ENCODE measurements at regions not wholly inside any gene's neighbourhood (a gene's known extent, or its start where the extent isn't known, plus 50 kb on each side); places are given as distances from the start of the nearest gene placed in this dataset.

GRCh38 chr16:86992587-86992986 lies 324.6 kb downstream of the C16orf95 start:
- Mint-ChIP-seq H3K4me3 (no peak overlapping the region), H3K4me1 (0 out of 2 replicates have a peak, but pooled peaks cover 3% of the 10 kb centered on the region), H3K27ac (no peak overlapping the region), H3K9me3 (peaks cover 7% of the 10 kb centered on the region), H3K36me3 (no peaks in the 10 kb centered on the region), H3K27me3 (ENCODE audit: low read depth) (0 out of 2 replicates have a peak, but pooled peaks cover 3% of the 10 kb centered on the region)
- ATAC-seq: no peak
- ChIA-PET CTCF (interaction anchor here (1.1 kb wide), 1 partner anchor 118 kb away, joined by 3 read pairs; no protein-coding TSS in a partner anchor), POLR2A (no interaction called here)
- no peak for TF ChIP-seq ZNF396 (CRISPR knock-in tag; IDR thresholded peaks at IDR 0.05; ENCODE audit: borderline replicate concordance)
- no peak for TF ChIP-seq ZNF121 (CRISPR knock-in tag; IDR thresholded peaks at IDR 0.05)
- TF ChIP-seq TP53 (CRISPR knock-in tag; IDR thresholded peaks at IDR 0.05): no peak
- no peak for TF ChIP-seq OVOL2 (CRISPR knock-in tag; IDR thresholded peaks at IDR 0.05; ENCODE audit: borderline replicate concordance)
- TF ChIP-seq HMGA2 (CRISPR knock-in tag; IDR thresholded peaks at IDR 0.05): no peak
- TF ChIP-seq PRRX2 (CRISPR knock-in tag; IDR thresholded peaks at IDR 0.05): no peak
- TF ChIP-seq USF2 (CRISPR knock-in tag; IDR thresholded peaks at IDR 0.05): no peak
- no peak for TF ChIP-seq MLX (CRISPR knock-in tag; IDR thresholded peaks at IDR 0.05)
- no peak for TF ChIP-seq PRDM15 (CRISPR knock-in tag; IDR thresholded peaks at IDR 0.05)
- TF ChIP-seq FOXP4 (CRISPR knock-in tag; IDR thresholded peaks at IDR 0.05): no peak
- no peak for TF ChIP-seq ZNF138 (CRISPR knock-in tag; conservative IDR thresholded peaks at IDR 0.05)
- no peak for TF ChIP-seq FOXJ3 (CRISPR knock-in tag; IDR thresholded peaks at IDR 0.05; ENCODE audit: borderline replicate concordance)
- no peak for TF ChIP-seq ZNF423 (CRISPR knock-in tag; IDR thresholded peaks at IDR 0.05)
- no peak for DNase-seq (ENCODE audit: low spot score)

GRCh38 chr16:86993426-86994110 lies 323.6 kb downstream of the C16orf95 start:
- POLR2A ChIA-PET: no interaction called here
- H3K4me3 Mint-ChIP-seq: no peak overlapping the region
- CTCF ChIA-PET: no interaction called here
- TF ChIP-seq IRF2 (CRISPR knock-in tag; IDR thresholded peaks at IDR 0.05; ENCODE audit: borderline replicate concordance, low read depth): no peak
- TF ChIP-seq IRF1 (CRISPR knock-in tag; IDR thresholded peaks at IDR 0.05): no peak
- no peak for TF ChIP-seq MAX (CRISPR knock-in tag; IDR thresholded peaks at IDR 0.05)
- no peak for TF ChIP-seq CBFB (CRISPR knock-in tag; IDR thresholded peaks at IDR 0.05; ENCODE audit: low read depth)
- no peak for TF ChIP-seq ZBTB43 (CRISPR knock-in tag; IDR thresholded peaks at IDR 0.05)
- no peak for TF ChIP-seq CREM (CRISPR knock-in tag; IDR thresholded peaks at IDR 0.05)
- no peak for TF ChIP-seq ARID4B (CRISPR knock-in tag; IDR thresholded peaks at IDR 0.05; ENCODE audit: borderline replicate concordance)

More at GRCh38 chr16:86993426-86994110, 323.6 kb downstream of the C16orf95 start:
- DNase-seq (ENCODE audit: low spot score) (no peak), ATAC-seq (no peak)
- Mint-ChIP-seq H3K27me3 (ENCODE audit: low read depth) (0 out of 2 replicates have a peak, but pooled peaks cover 3% of the 10 kb centered on the region), H3K27ac (no peak overlapping the region), H3K9me3 (peaks cover 7% of the 10 kb centered on the region), H3K4me1 (0 out of 2 replicates have a peak, but pooled peaks cover 3% of the 10 kb centered on the region), H3K36me3 (no peaks in the 10 kb centered on the region)
